ENCODE measurements at regions not wholly inside any gene's neighbourhood (a gene's known extent, or its start where the extent isn't known, plus 50 kb on each side); places are given as distances from the start of the nearest gene placed in this dataset.
"Not testable (repeated sequence)": the region's sequence is repeated elsewhere in the genome, so short reads cannot be mapped to it uniquely, and the experiment has no call there.

GRCh38 chr21:15278279-15278678 is 213.5 kb upstream of the NRIP1 start:
- DNase-seq (ENCODE audit: low spot score): no peak

GRCh38 chr21:15278851-15279250 is 214.1 kb upstream of the NRIP1 start:
- no peak for DNase-seq (ENCODE audit: low spot score)

GRCh38 chr21:15279482-15279881 is 214.7 kb upstream of the NRIP1 start:
- no peak for DNase-seq (ENCODE audit: low spot score)

GRCh38 chr21:15281714-15282113 is 216.9 kb upstream of the NRIP1 start:
- DNase-seq (ENCODE audit: low spot score): no peak

GRCh38 chr21:15282665-15283064 is 217.9 kb upstream of the NRIP1 start:
- DNase-seq (ENCODE audit: low spot score): no peak

- DNase-seq (ENCODE audit: low spot score): no peak
Measured at GRCh38 chr21:15283138-15283537, 218.3 kb upstream of the NRIP1 start.

GRCh38 chr21:15283789-15284188 is 219.0 kb upstream of the NRIP1 start:
- DNase-seq (ENCODE audit: low spot score): no peak

- DNase-seq (ENCODE audit: low spot score): no peak
Measured at GRCh38 chr21:15285556-15285955, 220.8 kb upstream of the NRIP1 start.

GRCh38 chr21:15289246-15289645 is 224.4 kb upstream of the NRIP1 start:
- DNase-seq (ENCODE audit: low spot score): no peak

- peak; percentile 59 for DNase-seq (ENCODE audit: low spot score)
Measured at GRCh38 chr21:15289896-15290841, 225.4 kb upstream of the NRIP1 start.

GRCh38 chr21:15291621-15292266 is 226.9 kb upstream of the NRIP1 start:
- no peak for DNase-seq (ENCODE audit: low spot score)

GRCh38 chr21:15293240-15293639 is 228.4 kb upstream of the NRIP1 start:
- no peak for DNase-seq (ENCODE audit: low spot score)

GRCh38 chr21:15295875-15296274 is 231.1 kb upstream of the NRIP1 start:
- DNase-seq (ENCODE audit: low spot score): no peak

GRCh38 chr21:15297824-15298223 is 233.0 kb upstream of the NRIP1 start:
- DNase-seq (ENCODE audit: low spot score): no peak

GRCh38 chr21:15298306-15298705 is 233.5 kb upstream of the NRIP1 start:
- no peak for DNase-seq (ENCODE audit: low spot score)

GRCh38 chr21:15298755-15299154 is 234.0 kb upstream of the NRIP1 start:
- not testable (repeated sequence) for DNase-seq (ENCODE audit: low spot score)

- no peak for DNase-seq (ENCODE audit: low spot score)
Measured at GRCh38 chr21:15300131-15300530, 235.3 kb upstream of the NRIP1 start.

GRCh38 chr21:15301014-15301413 is 236.2 kb upstream of the NRIP1 start:
- no peak for DNase-seq (ENCODE audit: low spot score)

- DNase-seq (ENCODE audit: low spot score): no peak
Measured at GRCh38 chr21:15301736-15302135, 236.9 kb upstream of the NRIP1 start.

- no peak for DNase-seq (ENCODE audit: low spot score)
Measured at GRCh38 chr21:15306271-15306670, 241.5 kb upstream of the NRIP1 start.

GRCh38 chr21:15308333-15308732 is 243.5 kb upstream of the NRIP1 start:
- no peak for DNase-seq (ENCODE audit: low spot score)

GRCh38 chr21:15309022-15309590 is 244.3 kb upstream of the NRIP1 start:
- DNase-seq (ENCODE audit: low spot score): no peak

- peak; percentile 43 for DNase-seq (ENCODE audit: low spot score)
Measured at GRCh38 chr21:15309721-15310120, 244.9 kb upstream of the NRIP1 start.
